ENCODE measurements at regions not wholly inside any gene's neighbourhood (a gene's known extent, or its start where the extent isn't known, plus 50 kb on each side); places are given as distances from the start of the nearest gene placed in this dataset.

GRCh38 chr5:2222246-2222992 is 339.7 kb upstream of the IRX4 start:
- DNase-seq, result no peak

- DNase-seq, result no peak
Observed at GRCh38 chr5:2221450-2221849, 338.7 kb upstream of the IRX4 start.

- DNase-seq, result no peak
Observed at GRCh38 chr5:2220741-2221140, 338.0 kb upstream of the IRX4 start.

- no peak for DNase-seq
Observed at GRCh38 chr5:2219149-2219776, 336.5 kb upstream of the IRX4 start.

- peak; percentile 57 for DNase-seq
Observed at GRCh38 chr5:2217219-2217618, 334.5 kb upstream of the IRX4 start.

- no peak for DNase-seq
Observed at GRCh38 chr5:2214910-2215590, 332.3 kb upstream of the IRX4 start.

- no peak for DNase-seq
Observed at GRCh38 chr5:2213121-2213730, 330.5 kb upstream of the IRX4 start.

GRCh38 chr5:2212481-2212880 is 329.8 kb upstream of the IRX4 start:
- DNase-seq, result no peak

- no peak for DNase-seq
Observed at GRCh38 chr5:2208239-2208544, 325.5 kb upstream of the IRX4 start.

- peak; percentile 67 for DNase-seq
Observed at GRCh38 chr5:2207416-2208238, 324.9 kb upstream of the IRX4 start.

GRCh38 chr5:2207109-2207399 is 324.3 kb upstream of the IRX4 start:
- no peak for DNase-seq

GRCh38 chr5:2206293-2207108 is 323.8 kb upstream of the IRX4 start:
- no peak for DNase-seq

GRCh38 chr5:2205596-2206226 is 323.0 kb upstream of the IRX4 start:
- DNase-seq, result no peak

- no peak for DNase-seq
Observed at GRCh38 chr5:2205185-2205585, 322.5 kb upstream of the IRX4 start.

- DNase-seq, result no peak
Observed at GRCh38 chr5:2204366-2205184, 321.9 kb upstream of the IRX4 start.

- no peak for DNase-seq
Observed at GRCh38 chr5:2203774-2204173, 321.0 kb upstream of the IRX4 start.

- DNase-seq, result no peak
Observed at GRCh38 chr5:2201832-2202231, 319.1 kb upstream of the IRX4 start.

- DNase-seq, result no peak
Observed at GRCh38 chr5:2201421-2201820, 318.7 kb upstream of the IRX4 start.

- no peak for DNase-seq
Observed at GRCh38 chr5:2201011-2201410, 318.3 kb upstream of the IRX4 start.

GRCh38 chr5:2200261-2200950 is 317.7 kb upstream of the IRX4 start:
- no peak for DNase-seq
